Myocyte (in vitro differentiated cells): ENCODE measurements at regions not wholly inside any gene's neighbourhood (a gene's known extent, or its start where the extent isn't known, plus 50 kb on each side); places are given as distances from the start of the nearest gene placed in this dataset.
A peak's percentile ranks its signal among the peaks of the same experiment; 100 is the strongest.
"Not testable (repeated sequence)": the region's sequence is repeated elsewhere in the genome, so short reads cannot be mapped to it uniquely, and the experiment has no call there.

ENCODE experiments used
- DNase-seq: peaks from one replicate; pipeline ENCODE4 v3.0.0-alpha.2; 2012; ENCODE audit warnings: low read depth

GRCh38 chr9:588981-589380 lies 252.5 kb upstream of the DMRT1 start:
- no peak for DNase-seq

GRCh38 chr9:589723-590122 lies 251.8 kb upstream of the DMRT1 start:
- DNase-seq, result no peak

- no peak for DNase-seq
Observed at GRCh38 chr9:591292-591691, 250.2 kb upstream of the DMRT1 start.

- no peak for DNase-seq
Observed at GRCh38 chr9:592225-592624, 249.3 kb upstream of the DMRT1 start.

GRCh38 chr9:592733-593132 lies 248.8 kb upstream of the DMRT1 start:
- DNase-seq, result no peak

GRCh38 chr9:593809-594208 lies 247.7 kb upstream of the DMRT1 start:
- DNase-seq, result no peak

GRCh38 chr9:596703-597102 lies 244.8 kb upstream of the DMRT1 start:
- DNase-seq, result no peak

GRCh38 chr9:600006-600405 lies 241.5 kb upstream of the DMRT1 start:
- DNase-seq, result no peak

GRCh38 chr9:602716-603115 lies 238.8 kb upstream of the DMRT1 start:
- no peak for DNase-seq

GRCh38 chr9:603126-603525 lies 238.4 kb upstream of the DMRT1 start:
- no peak for DNase-seq

- no peak for DNase-seq
Observed at GRCh38 chr9:607417-607816, 234.1 kb upstream of the DMRT1 start.

- DNase-seq, result peak; percentile 93
Observed at GRCh38 chr9:613771-614347, 227.6 kb upstream of the DMRT1 start.

GRCh38 chr9:614431-614830 lies 227.1 kb upstream of the DMRT1 start:
- DNase-seq, result peak; percentile 85

GRCh38 chr9:615756-616155 lies 225.7 kb upstream of the DMRT1 start:
- DNase-seq, result no peak

- no peak for DNase-seq
Observed at GRCh38 chr9:616694-617093, 224.8 kb upstream of the DMRT1 start.

- no peak for DNase-seq
Observed at GRCh38 chr9:617445-618085, 223.9 kb upstream of the DMRT1 start.

GRCh38 chr9:618478-618877 lies 223.0 kb upstream of the DMRT1 start:
- peak; percentile 19 for DNase-seq

- DNase-seq, result no peak
Observed at GRCh38 chr9:621201-621855, 220.2 kb upstream of the DMRT1 start.

- no peak for DNase-seq
Observed at GRCh38 chr9:624935-625500, 216.5 kb upstream of the DMRT1 start.

- no peak for DNase-seq
Observed at GRCh38 chr9:625613-626012, 215.9 kb upstream of the DMRT1 start.

- DNase-seq, result not testable (repeated sequence)
Observed at GRCh38 chr9:626114-626513, 215.4 kb upstream of the DMRT1 start.

- peak; percentile 34 for DNase-seq
Observed at GRCh38 chr9:626596-626995, 214.9 kb upstream of the DMRT1 start.
